C4-2B (cell line): ENCODE measurements at regions not wholly inside any gene's neighbourhood (a gene's known extent, or its start where the extent isn't known, plus 50 kb on each side); places are given as distances from the start of the nearest gene placed in this dataset.

Source experiments
- H3K27ac ChIP-seq: fragments of 450-650 bp; 2 replicates; pipeline ENCODE4 v1.5.1; 2017
- ZFX ChIP-seq: fragments of 450-650 bp; IDR thresholded peaks from 2 replicates; pipeline ENCODE4 v1.6.1; 2017
- TF ChIP-seq, protein P1 (sequence below): fragments of 450-650 bp; conservative IDR thresholded peaks from 2 replicates; pipeline ENCODE4 v1.5.1; 2017; ENCODE audit warnings: mild to moderate bottlenecking

DNA sequence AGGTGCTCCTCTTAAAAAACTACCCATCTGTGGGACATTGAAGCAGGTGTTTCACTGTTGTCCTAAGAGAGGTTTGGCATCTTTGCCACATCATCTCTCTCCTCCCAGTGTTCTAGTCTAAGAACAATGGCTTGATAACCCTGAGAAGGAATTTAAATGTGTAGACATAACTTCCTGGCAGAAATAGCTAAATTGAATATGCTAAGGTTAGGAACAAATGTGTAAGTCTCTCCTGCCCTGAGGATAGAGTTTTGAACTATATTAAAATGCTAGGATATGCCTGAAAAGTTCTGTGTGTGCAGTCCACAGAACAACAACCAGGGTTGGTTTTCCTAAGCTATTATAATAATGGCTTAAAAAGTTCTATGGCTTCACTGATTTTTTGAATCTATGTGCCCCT lies 106.6 kb downstream of the LRRC70 start:
- TF ChIP-seq, protein P1, sequence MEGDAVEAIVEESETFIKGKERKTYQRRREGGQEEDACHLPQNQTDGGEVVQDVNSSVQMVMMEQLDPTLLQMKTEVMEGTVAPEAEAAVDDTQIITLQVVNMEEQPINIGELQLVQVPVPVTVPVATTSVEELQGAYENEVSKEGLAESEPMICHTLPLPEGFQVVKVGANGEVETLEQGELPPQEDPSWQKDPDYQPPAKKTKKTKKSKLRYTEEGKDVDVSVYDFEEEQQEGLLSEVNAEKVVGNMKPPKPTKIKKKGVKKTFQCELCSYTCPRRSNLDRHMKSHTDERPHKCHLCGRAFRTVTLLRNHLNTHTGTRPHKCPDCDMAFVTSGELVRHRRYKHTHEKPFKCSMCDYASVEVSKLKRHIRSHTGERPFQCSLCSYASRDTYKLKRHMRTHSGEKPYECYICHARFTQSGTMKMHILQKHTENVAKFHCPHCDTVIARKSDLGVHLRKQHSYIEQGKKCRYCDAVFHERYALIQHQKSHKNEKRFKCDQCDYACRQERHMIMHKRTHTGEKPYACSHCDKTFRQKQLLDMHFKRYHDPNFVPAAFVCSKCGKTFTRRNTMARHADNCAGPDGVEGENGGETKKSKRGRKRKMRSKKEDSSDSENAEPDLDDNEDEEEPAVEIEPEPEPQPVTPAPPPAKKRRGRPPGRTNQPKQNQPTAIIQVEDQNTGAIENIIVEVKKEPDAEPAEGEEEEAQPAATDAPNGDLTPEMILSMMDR = no peak
- no peak for TF ChIP-seq ZFX
- no peak overlapping the region for H3K27ac ChIP-seq

- H3K27ac ChIP-seq = no peak overlapping the region
- TF ChIP-seq, protein P1 = no peak
- no peak for TF ChIP-seq ZFX
Measured at GRCh38 chr5:62684310-62684709, 105.7 kb downstream of the LRRC70 start.

DNA sequence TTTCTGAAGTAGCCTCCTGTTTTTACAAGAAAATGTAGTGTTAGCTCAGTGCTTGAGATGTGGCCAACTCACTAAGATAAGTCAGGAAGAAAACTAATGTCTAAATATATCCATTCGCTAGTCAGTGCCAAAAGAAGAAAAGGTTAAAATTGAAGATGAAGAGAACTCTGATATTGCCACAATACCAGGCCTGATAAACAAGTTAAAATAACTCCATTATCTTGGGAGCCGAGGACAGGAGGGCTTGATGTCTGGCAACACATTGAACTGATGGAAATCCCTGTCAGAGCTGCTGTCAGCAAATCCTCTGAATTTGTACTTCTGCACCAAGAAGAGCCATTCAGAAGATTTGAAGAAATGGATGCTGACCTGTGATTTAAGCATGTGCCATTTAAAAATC lies 103.4 kb downstream of the LRRC70 start:
- H3K27ac ChIP-seq = no peak overlapping the region
- TF ChIP-seq, protein P1 = no peak
- TF ChIP-seq ZFX = no peak

- no peak for TF ChIP-seq ZFX
- TF ChIP-seq, protein P1 = no peak
- H3K27ac ChIP-seq = no peak overlapping the region
Measured at GRCh38 chr5:62681117-62681850, 102.7 kb downstream of the LRRC70 start.

- TF ChIP-seq, protein P1 = no peak
- no peak for TF ChIP-seq ZFX
Measured at GRCh38 chr5:62680121-62680520, 101.5 kb downstream of the LRRC70 start.

More at GRCh38 chr5:62680121-62680520, 101.5 kb downstream of the LRRC70 start:
- no peak overlapping the region for H3K27ac ChIP-seq
